NB4 (cell line): ENCODE measurements at regions not wholly inside any gene's neighbourhood (a gene's known extent, or its start where the extent isn't known, plus 50 kb on each side); places are given as distances from the start of the nearest gene placed in this dataset.

Source experiments
- DNase-seq: peaks from one replicate; pipeline ENCODE4 v3.0.0; 2010; ENCODE audit warnings: low read depth
- H3K4me3 ChIP-seq: one replicate; pipeline ENCODE4 v1.5.1; 2011; ENCODE audit warnings: mild to moderate bottlenecking, low read depth, low read length, moderate library complexity
- CTCF ChIP-seq: IDR thresholded peaks from one replicate; pipeline ENCODE4 v1.5.1; 2012; ENCODE audit warnings: low read depth, low read length
- MYC ChIP-seq: IDR thresholded peaks from 2 replicates; pipeline ENCODE4 v1.6.1; 2011; ENCODE audit warnings: low read depth, low read length
- POLR2A ChIP-seq: IDR thresholded peaks from 2 replicates; pipeline ENCODE4 v1.6.1; 2011; ENCODE audit warnings: mild to moderate bottlenecking; ENCODE audit not compliant: insufficient read length; ENCODE audit errors: extremely low read depth
- TF ChIP-seq, protein P1 (sequence below): IDR thresholded peaks from 2 replicates; pipeline ENCODE4 v1.6.1; 2011; ENCODE audit warnings: low read depth, low read length

- DNase-seq, result no peak
- no peak overlapping the region for H3K4me3 ChIP-seq
- TF ChIP-seq CTCF, result no peak
- TF ChIP-seq MYC, result no peak
- no peak for TF ChIP-seq POLR2A
- TF ChIP-seq, protein P1, sequence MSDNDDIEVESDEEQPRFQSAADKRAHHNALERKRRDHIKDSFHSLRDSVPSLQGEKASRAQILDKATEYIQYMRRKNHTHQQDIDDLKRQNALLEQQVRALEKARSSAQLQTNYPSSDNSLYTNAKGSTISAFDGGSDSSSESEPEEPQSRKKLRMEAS, result no peak
Observed at GRCh38 chr4:157574606-157575005, 354.1 kb downstream of the GRIA2 start.

GRCh38 chr4:157572951-157573350 is 352.4 kb downstream of the GRIA2 start:
- H3K4me3 ChIP-seq, result no peak overlapping the region
- TF ChIP-seq CTCF (no peak), POLR2A (no peak), MYC (no peak)
- TF ChIP-seq, protein P1, result no peak
- no peak for DNase-seq

GRCh38 chr4:157572284-157572683 is 351.8 kb downstream of the GRIA2 start:
- H3K4me3 ChIP-seq, result no peak overlapping the region
- TF ChIP-seq CTCF (no peak), POLR2A (no peak), MYC (no peak)
- TF ChIP-seq, protein P1, result no peak
- DNase-seq, result no peak

DNA sequence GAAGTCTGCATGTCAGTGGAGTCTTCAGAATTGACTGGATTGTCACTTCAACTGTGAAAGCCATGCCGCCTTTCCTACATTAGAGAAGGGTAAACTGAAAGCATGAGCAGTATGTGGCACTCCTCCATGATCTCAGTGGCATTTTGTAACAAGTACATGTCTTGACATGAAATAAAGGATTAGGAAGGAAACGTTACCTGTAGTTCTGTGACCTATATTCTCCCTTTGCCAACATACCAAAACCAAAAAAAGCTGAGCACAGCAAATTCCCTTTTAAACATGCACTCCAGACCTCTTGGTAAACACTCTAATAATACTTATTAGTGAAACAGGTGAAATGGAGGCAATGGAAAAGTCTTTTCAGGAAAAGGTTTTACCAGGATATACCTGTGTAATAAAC is 344.2 kb downstream of the GRIA2 start:
- no peak for TF ChIP-seq POLR2A
- TF ChIP-seq MYC, result no peak
- TF ChIP-seq, protein P1, result no peak
- no peak for TF ChIP-seq CTCF
- no peak overlapping the region for H3K4me3 ChIP-seq
- DNase-seq, result no peak

GRCh38 chr4:157564218-157564617 is 343.7 kb downstream of the GRIA2 start:
- DNase-seq, result no peak
- TF ChIP-seq POLR2A (no peak), CTCF (no peak), MYC (no peak)
- TF ChIP-seq, protein P1, result no peak
- H3K4me3 ChIP-seq, result no peak overlapping the region

GRCh38 chr4:157558016-157558415 is 337.5 kb downstream of the GRIA2 start:
- no peak overlapping the region for H3K4me3 ChIP-seq
- TF ChIP-seq POLR2A (no peak), MYC (no peak), CTCF (no peak)
- TF ChIP-seq, protein P1, result no peak
- no peak for DNase-seq
